ENCODE measurements at regions not wholly inside any gene's neighbourhood (a gene's known extent, or its start where the extent isn't known, plus 50 kb on each side); places are given as distances from the start of the nearest gene placed in this dataset.

- TF ChIP-seq SMC3 (conservative IDR thresholded peaks at IDR 0.05; ENCODE audit: poor library complexity), result no peak
- TF ChIP-seq CTCF (IDR thresholded peaks at IDR 0.05; ENCODE audit: poor library complexity, severe bottlenecking), result no peak
- no peak for TF ChIP-seq REST (IDR thresholded peaks at IDR 0.05; ENCODE audit: borderline replicate concordance)
- no peak for TF ChIP-seq EP300 (conservative IDR thresholded peaks at IDR 0.05; ENCODE audit: poor library complexity, severe bottlenecking)
- no peak for TF ChIP-seq MXI1 (conservative IDR thresholded peaks at IDR 0.05; ENCODE audit: poor library complexity, severe bottlenecking)
- TF ChIP-seq TAF1 (IDR thresholded peaks at IDR 0.05; ENCODE audit: low read depth), result no peak
- H3F3A ChIP-seq (ENCODE audit: insufficient read depth, low read length, poor library complexity, severe bottlenecking), result no peaks in the 10 kb centered on the region
- H3K36me3 ChIP-seq (ENCODE audit: insufficient read depth, low read length), result no peaks in the 10 kb centered on the region
- no peaks in the 10 kb centered on the region for H3K27me3 ChIP-seq (ENCODE audit: insufficient read depth, low read depth, low read length)
- no peak overlapping the region for H3K27ac ChIP-seq (ENCODE audit: low read length)
- H3K9me2 ChIP-seq (ENCODE audit: insufficient read depth, low read length), result no peaks in the 10 kb centered on the region
- no peaks in the 10 kb centered on the region for H4K20me1 ChIP-seq (ENCODE audit: insufficient read depth)
- no peak overlapping the region for H2AFZ ChIP-seq (ENCODE audit: low read depth, low read length)
- no peaks in the 10 kb centered on the region for H3K9me3 ChIP-seq (ENCODE audit: low read length)
- no peaks in the 10 kb centered on the region for H3K79me2 ChIP-seq (replicated peaks; ENCODE audit: insufficient read depth, low read length)
- H3K4me2 ChIP-seq (ENCODE audit: low read length), result no peak overlapping the region
- no peak overlapping the region for H3K9ac ChIP-seq (ENCODE audit: low read length)
- H3K4me3 ChIP-seq (ENCODE audit: low read length), result no peak overlapping the region
Measured at GRCh38 chr5:142438573-142438972, 113.8 kb upstream of the SPRY4 start.

GRCh38 chr5:142437563-142437962, 112.7 kb upstream of the SPRY4 start:
- Histone ChIP-seq H3K9me2 (ENCODE audit: insufficient read depth, low read length) (no peaks in the 10 kb centered on the region), H3K9me3 (ENCODE audit: low read length) (no peaks in the 10 kb centered on the region), H3F3A (ENCODE audit: insufficient read depth, low read length, poor library complexity, severe bottlenecking) (no peaks in the 10 kb centered on the region), H3K4me3 (ENCODE audit: low read length) (no peak overlapping the region), H3K27ac (ENCODE audit: low read length) (no peak overlapping the region), H3K36me3 (ENCODE audit: insufficient read depth, low read length) (no peaks in the 10 kb centered on the region), H3K4me2 (ENCODE audit: low read length) (no peak overlapping the region), H3K79me2 (replicated peaks; ENCODE audit: insufficient read depth, low read length) (no peaks in the 10 kb centered on the region), H2AFZ (ENCODE audit: low read depth, low read length) (no peak overlapping the region), H3K27me3 (ENCODE audit: insufficient read depth, low read depth, low read length) (no peaks in the 10 kb centered on the region), H4K20me1 (ENCODE audit: insufficient read depth) (no peaks in the 10 kb centered on the region), H3K9ac (ENCODE audit: low read length) (no peak overlapping the region)
- no peak for TF ChIP-seq SMC3 (conservative IDR thresholded peaks at IDR 0.05; ENCODE audit: poor library complexity)
- TF ChIP-seq EZH2 (IDR thresholded peaks at IDR 0.05; ENCODE audit: borderline replicate concordance, insufficient read depth, low read length, poor library complexity, severe bottlenecking), result no peak
- TF ChIP-seq EP300 (conservative IDR thresholded peaks at IDR 0.05; ENCODE audit: poor library complexity, severe bottlenecking), result no peak
- TF ChIP-seq MXI1 (conservative IDR thresholded peaks at IDR 0.05; ENCODE audit: poor library complexity, severe bottlenecking), result no peak
- no peak for TF ChIP-seq CTCF (IDR thresholded peaks at IDR 0.05; ENCODE audit: poor library complexity, severe bottlenecking)
- no peak for TF ChIP-seq REST (IDR thresholded peaks at IDR 0.05; ENCODE audit: borderline replicate concordance)
- no peak for TF ChIP-seq TAF1 (IDR thresholded peaks at IDR 0.05; ENCODE audit: low read depth)
- TF ChIP-seq POLR2AphosphoS5 (IDR thresholded peaks at IDR 0.05), result no peak
- TF ChIP-seq RAD21 (conservative IDR thresholded peaks at IDR 0.05), result no peak

Data from neural cell (in vitro differentiated cells).